BE2C (cell line): ENCODE measurements at regions not wholly inside any gene's neighbourhood (a gene's known extent, or its start where the extent isn't known, plus 50 kb on each side); places are given as distances from the start of the nearest gene placed in this dataset.
"Not testable (repeated sequence)": the region's sequence is repeated elsewhere in the genome, so short reads cannot be mapped to it uniquely, and the experiment has no call there.

ENCODE experiments used
- DNase-seq: peaks from one replicate; pipeline ENCODE4 v3.0.0-alpha.2; 2020
- H3K27me3 ChIP-seq: fragments of 250-450 bp; sonication (Bioruptor Pico); 2 replicates; pipeline ENCODE4 v1.5.1; 2020; ENCODE audit warnings: mild to moderate bottlenecking
- H3K36me3 ChIP-seq: fragments of 250-450 bp; sonication (Bioruptor Pico); 2 replicates; pipeline ENCODE4 v1.5.1; 2020; ENCODE audit warnings: mild to moderate bottlenecking
- H3K4me1 ChIP-seq: fragments of 250-450 bp; sonication (Bioruptor Pico); 2 replicates; pipeline ENCODE4 v1.5.1; 2020
- H3K4me3 ChIP-seq: 2 replicates; pipeline ENCODE4 v1.5.1; 2011; ENCODE audit warnings: low read depth, low read length
- H3K9me3 ChIP-seq: fragments of 250-450 bp; sonication (Bioruptor Pico); 2 replicates; pipeline ENCODE4 v1.5.1; 2020
- CTCF ChIP-seq: IDR thresholded peaks from 2 replicates; pipeline ENCODE4 v1.5.1; 2012; ENCODE audit warnings: mild to moderate bottlenecking, low read depth, low read length

- Histone ChIP-seq H3K27me3 (no peaks in the 10 kb centered on the region), H3K4me3 (no peak overlapping the region), H3K9me3 (no peaks in the 10 kb centered on the region), H3K36me3 (no peaks in the 10 kb centered on the region), H3K4me1 (peaks cover 8% of the 10 kb centered on the region)
- no peak for DNase-seq
- TF ChIP-seq CTCF: no peak
Observed at GRCh38 chr21:15127437-15127836, 62.6 kb upstream of the NRIP1 start.

GRCh38 chr21:15128267-15128666, 63.5 kb upstream of the NRIP1 start:
- no peaks in the 10 kb centered on the region for H3K36me3 ChIP-seq
- no peak for TF ChIP-seq CTCF
- H3K9me3 ChIP-seq: no peaks in the 10 kb centered on the region
- no peak for DNase-seq
- H3K4me3 ChIP-seq: no peak overlapping the region
- no peaks in the 10 kb centered on the region for H3K27me3 ChIP-seq
- peaks cover 8% of the 10 kb centered on the region for H3K4me1 ChIP-seq

- H3K36me3 ChIP-seq, H3K9me3 ChIP-seq, H3K4me3 ChIP-seq, H3K27me3 ChIP-seq, DNase-seq, H3K4me1 ChIP-seq: not testable (repeated sequence)
Observed at GRCh38 chr21:15128714-15129113, 63.9 kb upstream of the NRIP1 start.

- H3K4me3 ChIP-seq: no peak overlapping the region
- no peaks in the 10 kb centered on the region for H3K9me3 ChIP-seq
- no peaks in the 10 kb centered on the region for H3K27me3 ChIP-seq
- H3K36me3 ChIP-seq: no peaks in the 10 kb centered on the region
- no peak for DNase-seq
- TF ChIP-seq CTCF: no peak
- H3K4me1 ChIP-seq: peaks cover 8% of the 10 kb centered on the region
Observed at GRCh38 chr21:15130326-15130725, 65.5 kb upstream of the NRIP1 start.

- no peaks in the 10 kb centered on the region for H3K27me3 ChIP-seq
- no peak for DNase-seq
- no peaks in the 10 kb centered on the region for H3K36me3 ChIP-seq
Observed at GRCh38 chr21:15130751-15131150, 66.0 kb upstream of the NRIP1 start.

GRCh38 chr21:15132781-15133180, 68.0 kb upstream of the NRIP1 start:
- Histone ChIP-seq H3K36me3 (no peaks in the 10 kb centered on the region), H3K27me3 (no peaks in the 10 kb centered on the region), H3K4me3 (no peak overlapping the region), H3K9me3 (no peaks in the 10 kb centered on the region), H3K4me1 (peaks cover 4% of the 10 kb centered on the region)
- DNase-seq: no peak
- TF ChIP-seq CTCF: no peak

More at GRCh38 chr21:15130751-15131150, 66.0 kb upstream of the NRIP1 start:
- H3K4me1 ChIP-seq: peaks cover 8% of the 10 kb centered on the region
- no peaks in the 10 kb centered on the region for H3K9me3 ChIP-seq
- no peak overlapping the region for H3K4me3 ChIP-seq
- TF ChIP-seq CTCF: no peak
